D341Med (cell line): ENCODE measurements at regions not wholly inside any gene's neighbourhood (a gene's known extent, or its start where the extent isn't known, plus 50 kb on each side); places are given as distances from the start of the nearest gene placed in this dataset.
A peak's percentile ranks its signal among the peaks of the same experiment; 100 is the strongest.

Source experiments
- DNase-seq: peaks from one replicate; pipeline ENCODE4 v3.0.0; 2012; ENCODE audit warnings: low spot score

DNA sequence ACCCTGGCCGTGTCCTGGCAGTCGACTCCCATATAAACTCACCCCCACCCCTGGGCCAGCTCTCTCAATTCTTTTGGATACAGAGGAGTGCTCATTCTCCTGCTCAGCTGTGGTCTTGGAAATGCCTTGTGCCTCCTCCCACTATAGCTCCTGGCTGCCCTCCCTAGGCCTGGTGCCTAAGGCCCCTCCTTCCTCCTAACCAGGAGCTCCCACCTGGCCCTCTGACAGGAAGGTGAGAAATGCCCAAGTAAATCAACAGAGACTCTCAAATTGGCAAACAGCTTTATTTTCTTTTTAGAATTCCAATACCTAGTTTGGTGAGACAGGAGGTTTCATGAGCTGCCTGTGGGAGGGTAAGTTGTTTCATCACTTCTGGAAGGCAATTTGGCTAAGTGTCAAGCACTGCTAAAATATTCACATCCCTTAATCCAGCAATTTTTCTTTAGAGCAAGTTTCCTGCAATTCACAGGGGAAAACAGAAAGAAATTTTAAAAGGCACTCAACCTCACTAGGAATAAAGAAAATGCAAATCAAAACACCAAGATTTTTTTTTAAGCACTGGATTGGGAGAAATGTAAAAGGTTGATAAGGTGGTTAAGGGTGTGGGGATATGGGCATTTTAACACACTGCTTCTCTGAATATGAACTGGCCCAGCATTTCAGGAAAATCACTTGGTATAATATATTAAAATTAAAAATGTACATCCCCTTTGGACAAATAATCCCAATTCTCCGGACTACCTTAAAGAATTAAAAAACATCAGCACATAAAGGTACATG is 209.7 kb upstream of the ARHGAP20 start:
- DNase-seq: peak; percentile 46

DNA sequence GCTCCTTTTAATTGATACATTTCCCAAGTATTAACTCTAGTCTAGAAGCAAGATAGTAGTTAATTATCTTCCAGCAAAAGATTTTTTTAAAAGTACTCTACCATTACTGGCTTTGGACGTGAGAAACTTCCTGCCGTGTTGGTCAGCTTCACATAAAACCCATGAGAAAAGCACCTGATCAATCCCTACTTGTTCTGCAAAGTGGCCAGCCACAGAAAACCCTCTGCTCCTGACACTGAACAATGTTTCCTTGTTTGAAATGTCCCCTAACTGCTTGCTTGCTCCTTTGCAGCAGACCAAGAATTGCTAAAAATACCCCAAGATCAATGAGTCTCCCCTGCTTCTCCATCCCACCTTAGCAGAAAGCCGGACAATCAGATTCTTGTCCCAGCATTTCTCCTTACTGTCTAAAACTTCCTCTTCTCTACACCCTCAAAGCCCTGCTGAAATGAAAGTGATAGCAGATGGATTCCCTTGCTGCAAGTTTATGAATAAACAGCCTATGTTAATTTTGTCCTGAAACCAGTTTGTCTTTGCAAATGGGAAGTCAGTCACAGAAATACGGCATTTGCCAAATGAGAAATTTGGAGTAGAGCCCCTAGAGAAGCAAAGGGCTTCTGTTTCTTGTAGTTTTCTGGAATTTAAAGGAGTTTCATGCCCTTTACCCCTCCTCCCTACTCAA is 207.1 kb upstream of the ARHGAP20 start:
- no peak for DNase-seq

DNA sequence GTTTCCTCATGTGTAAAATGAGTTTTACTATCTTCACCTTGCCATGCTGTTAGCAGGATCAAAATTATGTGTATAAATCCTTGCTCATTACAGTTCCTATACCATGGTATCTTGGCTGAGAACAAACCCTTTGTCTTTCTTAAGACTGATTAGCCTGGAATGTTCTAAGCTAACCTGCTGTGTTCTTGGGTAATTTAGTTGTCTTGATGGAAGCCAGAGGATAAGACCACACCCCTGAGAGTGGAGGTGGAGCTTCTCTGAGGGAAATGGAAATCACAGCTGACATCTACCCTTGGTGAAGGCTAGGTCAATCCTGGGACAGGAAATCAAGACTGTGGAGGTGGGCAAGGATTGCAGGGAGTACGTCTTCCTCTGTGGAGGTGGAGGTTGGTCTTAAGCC is 206.1 kb upstream of the ARHGAP20 start:
- no peak for DNase-seq

DNA sequence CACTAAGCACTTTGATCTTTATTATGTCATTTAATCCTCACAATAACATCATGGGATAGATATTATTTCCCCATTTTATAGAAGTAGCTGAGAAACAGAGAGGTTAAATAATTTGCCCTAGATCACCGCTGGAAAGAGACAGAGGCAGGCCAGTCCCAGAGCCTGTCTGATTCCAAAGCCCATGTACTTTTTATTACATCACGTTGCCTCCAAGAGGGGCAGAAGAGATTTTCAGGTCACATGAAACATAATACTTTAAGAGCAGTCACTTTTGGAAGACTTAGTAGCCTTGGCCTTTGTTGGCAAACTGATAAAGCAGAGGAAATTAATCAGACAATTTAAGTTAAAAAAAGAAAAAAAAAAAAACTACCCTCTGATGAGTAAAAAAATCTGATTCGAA is 200.2 kb upstream of the ARHGAP20 start:
- DNase-seq: no peak

DNA sequence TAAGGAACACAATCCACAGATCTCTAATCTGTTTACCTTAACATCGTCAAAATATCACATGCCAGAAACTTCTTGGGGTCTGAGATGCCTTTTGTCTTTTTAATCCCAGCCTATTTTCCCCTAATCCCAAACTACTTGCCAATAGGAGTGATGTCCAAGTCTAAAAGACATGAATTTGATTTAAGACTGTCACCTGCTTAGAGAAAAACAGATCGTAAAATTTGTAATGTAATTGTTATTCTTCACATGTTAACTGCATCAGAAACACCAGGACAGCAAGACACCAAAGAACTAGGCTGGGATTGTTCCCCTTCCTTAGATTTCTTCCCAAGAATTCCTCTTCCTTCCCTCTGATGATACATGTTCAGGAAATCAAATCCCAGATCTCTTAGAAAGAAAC is 198.1 kb upstream of the ARHGAP20 start:
- no peak for DNase-seq

DNA sequence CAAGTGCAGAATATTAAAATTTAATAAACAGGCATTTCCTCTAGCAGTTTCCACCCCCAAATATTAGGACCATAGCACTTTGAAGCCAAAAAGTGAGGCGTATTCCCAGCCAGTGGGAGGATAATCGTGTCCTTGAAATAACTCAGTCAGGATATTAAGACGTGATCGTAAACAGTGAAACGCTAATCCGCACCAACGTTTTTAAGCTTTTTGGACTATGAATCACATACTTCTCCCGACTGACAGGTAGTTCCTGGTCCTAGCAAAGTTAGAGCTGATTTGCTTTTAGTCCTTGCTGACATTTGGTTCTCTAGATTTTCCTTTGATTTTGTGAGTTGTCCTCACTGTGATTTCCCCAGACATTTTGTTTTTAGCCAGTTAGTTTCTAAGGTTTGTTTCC is 197.1 kb upstream of the ARHGAP20 start:
- DNase-seq: peak; percentile 38

DNA sequence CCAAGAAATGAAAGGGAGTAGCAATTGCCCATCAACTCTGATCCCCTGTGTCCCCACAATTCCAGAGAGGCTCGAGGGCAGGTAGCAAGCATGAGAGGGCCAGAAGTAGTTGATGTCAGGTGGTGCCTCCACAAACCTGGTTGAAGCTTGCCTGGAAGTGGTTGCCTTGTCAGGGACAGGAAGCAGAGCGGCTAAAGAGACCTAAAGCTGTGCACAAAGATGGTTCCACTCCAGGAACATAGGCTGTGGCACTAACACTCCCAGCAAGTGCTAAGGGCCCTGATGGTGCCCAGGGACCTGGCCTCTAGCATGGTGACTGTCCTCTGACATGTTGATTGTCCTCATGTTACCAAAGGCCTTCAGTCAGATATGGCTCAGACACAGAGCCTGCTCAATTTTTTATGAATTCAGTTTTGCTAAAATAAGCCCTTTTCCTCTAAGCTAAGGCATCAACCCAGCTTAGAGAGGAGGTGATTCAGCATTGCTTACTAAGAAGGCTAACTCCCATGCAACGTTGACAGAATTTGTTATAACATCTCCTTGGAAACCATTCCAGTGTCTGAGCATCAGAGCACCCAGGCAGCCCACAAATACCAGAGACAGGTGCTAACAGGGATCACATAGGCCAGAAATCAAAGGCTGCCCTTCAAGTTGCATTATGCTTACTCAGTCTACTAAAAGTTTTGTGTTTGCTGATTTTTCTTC is 196.3 kb upstream of the ARHGAP20 start:
- peak; percentile 37 for DNase-seq

DNA sequence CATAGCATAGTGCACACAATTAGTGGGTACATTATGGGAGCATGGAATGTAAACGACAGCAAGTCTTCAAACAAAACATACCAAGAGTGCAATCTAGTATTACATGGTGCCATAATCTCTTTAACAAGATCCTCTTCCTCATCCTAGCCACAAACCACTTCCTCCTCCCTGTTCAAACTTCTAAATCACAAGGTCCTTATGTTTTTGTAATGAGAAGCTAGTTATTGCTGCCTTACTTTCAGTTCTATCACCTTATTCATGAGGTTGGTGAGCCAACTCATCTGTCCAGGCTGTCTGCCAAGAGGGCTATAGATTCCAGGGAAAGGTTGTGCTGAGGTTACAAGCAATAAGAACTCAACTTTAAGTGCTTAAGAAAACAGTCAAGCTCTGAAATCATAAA is 195.4 kb upstream of the ARHGAP20 start:
- DNase-seq: no peak

DNA sequence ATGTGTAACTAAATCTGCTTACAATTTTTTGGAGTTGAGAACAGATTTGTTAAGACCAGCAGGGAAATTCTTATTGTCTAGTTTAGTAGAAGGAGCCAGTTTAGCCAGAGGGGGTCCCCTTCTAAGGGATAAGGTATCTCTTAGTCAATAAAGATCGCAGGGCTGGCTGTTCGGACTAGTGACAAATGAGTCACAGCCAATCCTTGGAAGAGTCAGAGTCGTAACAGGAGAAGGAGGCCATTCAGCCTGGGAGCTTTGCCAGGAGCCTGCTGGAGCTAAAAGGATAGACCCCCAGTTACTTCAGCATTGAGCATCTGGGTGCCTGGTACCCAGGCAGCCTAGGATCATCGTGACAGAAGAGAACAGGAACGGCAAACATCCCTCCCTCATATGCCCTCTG is 191.6 kb upstream of the ARHGAP20 start:
- DNase-seq: no peak

DNA sequence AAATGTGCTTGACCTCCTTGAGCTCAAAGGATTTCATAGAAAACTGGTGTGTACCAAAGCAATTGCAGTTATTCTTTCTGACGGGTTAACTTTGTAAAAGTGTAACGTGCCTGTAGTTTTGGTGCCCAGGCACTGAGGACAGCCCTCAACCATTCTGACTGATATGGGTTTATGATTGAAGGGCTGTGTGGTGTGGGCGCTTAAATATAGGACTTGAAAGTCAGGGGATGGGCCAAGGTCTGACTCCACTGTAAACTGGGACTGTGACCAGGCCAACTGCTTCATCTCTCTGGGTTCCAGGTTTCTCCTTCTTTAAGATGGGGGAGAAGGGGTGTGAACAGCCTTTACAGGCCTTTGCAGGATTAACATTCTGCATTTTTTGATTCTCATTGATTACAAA is 191.1 kb upstream of the ARHGAP20 start:
- no peak for DNase-seq

DNA sequence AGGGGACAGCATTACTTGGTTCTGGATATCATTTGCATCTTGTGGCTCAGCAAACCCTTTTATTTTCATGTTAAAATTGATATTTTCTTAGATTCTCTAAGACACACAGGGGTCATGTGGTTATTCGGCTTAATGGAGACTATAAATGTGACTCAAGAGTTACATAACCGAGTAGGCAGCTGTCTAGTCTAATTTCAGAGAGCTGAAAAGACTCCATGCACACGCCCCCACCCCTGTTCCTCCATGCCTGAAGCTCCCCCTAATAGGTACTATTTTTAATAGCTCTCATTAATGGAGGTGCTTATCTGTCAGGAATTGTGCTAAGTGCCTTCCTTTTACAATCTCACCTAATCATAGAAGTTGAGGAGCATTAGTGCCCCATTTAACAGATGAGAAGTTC is 189.2 kb upstream of the ARHGAP20 start:
- DNase-seq: no peak

DNA sequence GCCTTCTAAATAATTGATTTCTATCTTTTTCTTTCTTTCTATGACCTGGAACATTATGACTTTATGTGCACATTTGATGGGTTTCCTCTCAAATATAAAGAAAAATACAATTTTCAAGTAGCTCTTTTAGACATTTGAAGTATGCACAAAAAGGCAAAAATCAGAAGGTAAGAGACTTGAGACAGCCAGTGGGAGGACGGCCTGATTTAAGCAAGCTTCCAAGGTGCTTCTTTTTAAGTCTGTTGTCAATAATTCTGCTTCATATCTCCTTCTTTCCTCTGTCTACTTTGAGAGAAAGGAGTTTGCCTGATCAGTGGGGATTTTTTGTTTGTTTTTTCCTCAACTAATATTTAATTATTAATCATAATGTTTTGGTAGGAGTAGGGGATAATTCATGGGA is 188.2 kb upstream of the ARHGAP20 start:
- no peak for DNase-seq

DNA sequence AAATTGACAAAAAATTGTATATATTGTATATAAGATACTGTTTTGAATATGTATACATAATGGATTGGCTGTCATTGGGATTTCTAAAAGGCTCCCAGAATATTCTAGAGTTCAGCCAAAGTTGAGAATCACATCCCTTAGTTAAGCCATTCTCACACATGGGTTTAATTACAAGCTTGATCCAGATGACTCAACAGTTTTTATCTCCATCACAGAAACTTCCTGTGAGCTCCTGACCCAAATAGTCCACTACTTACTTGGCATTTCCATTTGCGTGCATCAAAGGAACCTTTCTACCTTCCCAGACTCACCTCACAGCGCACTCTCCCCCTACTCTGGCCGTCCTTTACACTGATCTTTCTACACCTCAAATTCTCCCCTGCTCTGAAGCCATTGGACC is 184.8 kb upstream of the ARHGAP20 start:
- DNase-seq: no peak

DNA sequence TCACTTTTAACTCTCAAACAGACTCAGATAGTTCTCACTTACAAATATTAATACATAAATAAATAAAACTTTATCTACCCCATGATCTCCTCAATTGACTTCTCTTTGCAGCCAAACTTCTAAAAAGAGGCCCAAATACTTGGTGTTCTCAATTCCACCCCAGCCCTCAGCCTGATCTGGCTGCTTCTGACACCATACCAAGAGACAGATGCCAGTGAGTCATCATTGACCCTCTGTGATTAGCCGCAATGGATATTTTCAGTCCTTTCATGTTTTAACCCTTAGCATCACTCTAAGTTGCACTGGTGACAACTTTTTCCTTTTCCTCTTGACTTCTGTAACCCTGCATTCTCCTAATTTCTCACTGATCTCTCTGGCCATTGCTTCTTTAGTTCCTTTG is 184.1 kb upstream of the ARHGAP20 start:
- no peak for DNase-seq

DNA sequence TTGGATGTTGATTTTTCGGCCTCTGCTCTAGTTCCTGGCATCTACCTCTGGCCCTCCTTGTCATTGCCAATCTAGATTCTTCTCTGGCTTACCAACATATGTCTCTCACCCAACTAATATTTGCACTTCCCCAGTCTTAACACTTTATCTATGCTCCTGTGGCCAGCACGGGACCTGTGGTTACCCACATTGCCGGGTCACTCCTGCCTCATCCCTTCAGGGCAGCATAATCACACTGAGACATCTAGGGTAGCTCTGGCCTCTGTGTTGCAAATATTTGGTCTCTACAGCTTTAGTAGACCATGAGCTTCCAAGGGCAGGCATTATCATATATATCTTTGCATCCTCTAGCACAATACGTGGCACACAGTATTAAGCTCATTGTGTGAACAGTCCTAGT is 182.0 kb upstream of the ARHGAP20 start:
- DNase-seq: no peak

DNA sequence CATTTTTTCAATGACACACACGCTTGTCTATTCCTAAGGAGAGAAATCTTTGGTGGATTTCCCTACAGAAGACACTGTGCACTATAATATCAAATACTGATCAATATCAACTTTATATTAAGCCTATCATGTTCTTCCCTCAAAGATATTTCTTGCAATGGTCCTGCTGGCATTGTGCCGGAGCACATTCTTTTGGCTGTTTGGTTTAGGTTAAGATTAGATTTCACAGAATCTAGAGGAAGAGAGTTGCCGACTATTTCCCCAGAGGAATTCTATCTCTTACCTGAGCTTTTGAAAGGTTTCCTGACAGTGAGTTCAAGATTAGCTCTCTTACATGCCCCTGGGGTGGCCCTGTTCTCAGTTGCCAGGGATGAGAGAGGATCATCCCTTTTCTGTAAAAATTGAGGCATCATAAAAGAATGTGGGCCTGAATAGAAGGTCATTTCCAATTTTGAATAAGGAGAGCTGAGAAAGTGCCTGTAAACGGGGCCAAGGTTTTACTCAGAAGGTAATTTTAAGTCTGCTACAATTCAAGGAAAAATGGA is 180.6 kb upstream of the ARHGAP20 start:
- DNase-seq: no peak

DNA sequence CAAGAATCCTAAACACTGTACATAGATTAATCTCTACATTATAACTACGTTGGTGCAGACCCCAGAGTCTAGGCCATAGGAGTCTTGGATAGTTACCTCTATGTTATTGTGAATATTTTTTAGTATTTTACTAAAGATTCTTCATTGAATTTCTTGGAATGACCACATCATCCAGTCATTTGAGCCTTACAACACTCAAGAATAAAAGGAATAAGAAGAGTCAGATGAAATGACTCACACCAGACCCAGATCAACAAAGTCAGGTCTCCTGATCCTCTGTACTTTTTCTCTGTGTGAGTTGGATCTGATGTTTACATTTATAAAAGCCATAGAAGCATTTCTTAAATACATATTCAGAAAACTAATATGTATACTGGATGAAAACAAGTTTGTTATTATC is 179.2 kb upstream of the ARHGAP20 start:
- no peak for DNase-seq

DNA sequence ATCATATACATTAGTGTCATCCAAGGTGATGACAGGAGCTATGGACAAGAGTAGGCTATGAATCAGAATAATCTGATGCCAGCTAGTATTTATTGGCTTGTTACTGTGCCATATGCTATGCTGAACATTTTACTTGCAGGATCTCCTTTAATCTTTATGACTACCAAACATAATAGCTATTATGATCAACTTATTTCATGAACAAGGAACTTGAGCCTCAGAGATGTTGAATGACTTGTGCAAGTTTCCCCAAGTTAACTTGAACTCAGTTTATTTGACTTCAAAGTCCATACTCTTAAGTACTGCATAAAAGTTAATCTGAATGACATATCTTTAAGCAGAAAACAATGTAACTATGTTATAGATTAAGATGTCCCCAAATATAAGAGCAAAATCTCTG is 178.8 kb upstream of the ARHGAP20 start:
- no peak for DNase-seq

DNA sequence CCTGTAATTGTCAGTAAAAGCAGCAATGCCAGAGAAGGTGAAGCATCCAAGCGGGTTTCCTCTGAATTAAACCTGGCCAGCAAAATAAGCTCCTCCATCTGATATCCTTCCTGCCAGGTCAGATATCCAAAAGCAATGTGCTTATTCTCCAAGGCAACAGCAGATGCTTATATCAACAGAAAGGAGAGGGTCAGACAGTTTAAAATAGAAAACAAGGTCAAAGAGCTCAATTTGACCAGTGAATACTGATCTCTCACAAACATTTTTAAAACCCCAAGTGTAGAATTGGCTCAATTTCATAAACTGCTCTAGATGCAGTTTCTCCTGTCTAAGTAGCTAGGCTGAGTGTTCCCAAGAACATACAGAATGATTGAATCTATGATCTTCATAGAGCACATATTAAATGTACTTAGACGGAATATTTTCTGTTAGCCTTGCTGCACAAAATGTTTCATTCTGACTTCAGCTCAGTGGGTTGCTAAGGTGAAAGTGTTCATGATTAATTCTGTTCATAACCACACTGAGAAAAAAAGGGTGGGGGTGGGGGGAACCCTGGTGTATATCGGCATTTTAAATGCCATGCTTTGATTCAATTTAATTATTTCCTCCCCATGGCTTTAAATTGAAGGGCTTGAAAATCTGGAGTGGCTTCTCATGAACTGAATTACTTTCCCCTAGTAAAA is 174.2 kb upstream of the ARHGAP20 start:
- DNase-seq: no peak

DNA sequence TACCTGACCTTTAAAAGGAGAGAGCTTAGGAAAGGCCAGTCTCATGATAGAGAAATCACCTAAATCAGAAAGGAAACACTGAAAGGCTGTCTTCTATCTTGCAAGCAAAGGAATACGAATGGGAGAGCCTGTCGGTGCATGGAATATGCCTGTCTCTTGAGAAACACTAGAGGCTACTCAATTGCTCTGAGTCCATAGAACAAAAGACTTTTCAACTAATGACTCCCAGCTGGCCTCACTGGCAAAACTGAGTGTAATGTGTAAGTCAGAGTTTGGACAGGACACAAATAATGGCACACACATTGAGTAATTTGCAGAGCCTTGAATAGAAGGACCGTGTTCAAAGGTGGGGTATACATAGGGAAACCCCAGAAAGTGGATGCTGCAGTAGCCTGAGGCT is 171.0 kb upstream of the ARHGAP20 start:
- DNase-seq: no peak

DNA sequence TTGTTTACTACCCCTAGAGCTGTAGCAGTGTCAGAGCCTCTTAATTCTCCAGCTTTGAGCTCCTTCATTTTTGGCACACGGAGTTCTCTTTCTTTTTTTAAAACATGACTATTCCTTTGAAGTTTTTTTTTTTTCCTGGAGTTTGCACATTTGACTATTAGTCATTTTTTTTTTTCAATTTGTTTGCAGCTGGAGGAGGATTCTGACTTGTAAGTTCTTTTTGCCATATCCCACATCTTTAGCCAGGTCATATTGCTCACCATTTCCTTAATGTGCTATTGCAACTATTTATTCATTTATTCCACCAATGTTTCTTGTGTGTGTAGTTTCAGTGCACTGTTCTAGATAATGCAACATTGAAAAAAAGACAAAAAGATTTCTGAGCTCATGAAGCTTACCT is 166.3 kb upstream of the ARHGAP20 start:
- DNase-seq: no peak

DNA sequence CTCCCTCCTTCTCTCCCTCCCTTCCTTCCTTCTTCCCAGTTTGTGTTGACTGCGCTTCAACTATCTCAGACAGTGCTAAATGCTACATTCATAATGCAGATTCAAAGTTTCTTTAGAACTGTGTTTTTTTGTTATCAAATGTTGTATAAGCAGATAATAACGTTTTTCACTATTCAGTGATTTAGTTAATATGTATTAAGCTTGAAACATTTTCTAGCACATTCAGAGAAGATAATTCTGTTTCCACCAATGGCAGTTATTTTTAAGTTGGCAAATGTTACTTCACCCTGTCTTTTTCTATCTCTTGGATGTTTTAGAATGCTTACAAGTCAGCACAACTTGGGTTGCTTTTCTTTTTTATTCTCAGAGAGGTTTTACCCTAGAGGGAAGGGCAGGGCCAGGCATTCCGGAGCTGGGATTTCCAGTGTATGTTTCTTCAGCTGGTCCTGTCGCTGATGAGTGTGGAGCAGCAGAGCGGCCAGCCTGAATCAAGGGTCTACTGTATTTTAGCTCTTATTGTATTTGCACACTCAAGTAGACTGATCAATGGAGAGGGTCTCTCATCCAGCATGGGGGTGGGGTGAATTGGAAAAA is 162.3 kb upstream of the ARHGAP20 start:
- DNase-seq: no peak
